Stimulated activated naive CD8-positive, alpha-beta T cell treated with anti-CD3 and anti-CD28 coated beads, Interleukin-15, amount 100 ng/mL, for 72 hours (primary cell): ENCODE measurements at regions not wholly inside any gene's neighbourhood (a gene's known extent, or its start where the extent isn't known, plus 50 kb on each side); places are given as distances from the start of the nearest gene placed in this dataset.

Source experiments
- ATAC-seq: fragments of 150-1000 bp; cut with Tn5 transposase; 2 replicates; pipeline ENCODE4 v1.10.0; 2021; ENCODE audit warnings: mild to moderate bottlenecking, moderate library complexity
- DNase-seq, 2 donors: peaks; one replicate each; pipeline ENCODE4 v3.0.0; 2021 to 2022
- H3K27ac Mint-ChIP-seq, 2 donors: one replicate each; pipeline ENCODE4 v1.8.0; 2022; ENCODE audit warnings: mild to moderate bottlenecking in 2 of 2, mixed read lengths in 2 of 2, moderate library complexity in 2 of 2
- H3K27me3 Mint-ChIP-seq: one replicate; pipeline ENCODE4 v1.8.0; 2022; ENCODE audit warnings: mixed read lengths
- H3K4me1 Mint-ChIP-seq: one replicate; pipeline ENCODE4 v1.8.0; 2022; ENCODE audit warnings: mild to moderate bottlenecking, mixed read lengths
- H3K4me3 Mint-ChIP-seq, 2 donors: one replicate each; pipeline ENCODE4 v1.8.0; 2022; ENCODE audit warnings: mild to moderate bottlenecking in 2 of 2, mixed read lengths in 2 of 2, moderate library complexity in 1 of 2
- H3K9me3 Mint-ChIP-seq, 2 donors: one replicate each; pipeline ENCODE4 v1.8.0; 2022; ENCODE audit warnings: mixed read lengths in 2 of 2

GRCh38 chr11:94671553-94672366 is 96.4 kb upstream of the AMOTL1 start:
- ATAC-seq (no peak), DNase-seq (no peak)
- Mint-ChIP-seq H3K27me3 (no peaks in the 10 kb centered on the region), H3K4me1 (no peaks in the 10 kb centered on the region), H3K27ac (no peak overlapping the region), H3K4me3 (no peak overlapping the region), H3K9me3 (peaks cover 0 to 3% of the 10 kb centered on the region in 2 donors)

- H3K27me3 Mint-ChIP-seq, result no peaks in the 10 kb centered on the region
- H3K27ac Mint-ChIP-seq, result no peak overlapping the region
- H3K9me3 Mint-ChIP-seq, result peaks cover 0 to 3% of the 10 kb centered on the region in 2 donors
Measured at GRCh38 chr11:94672636-94673035, 95.5 kb upstream of the AMOTL1 start.

GRCh38 chr11:94673386-94673785 is 94.8 kb upstream of the AMOTL1 start:
- Mint-ChIP-seq H3K27me3 (no peaks in the 10 kb centered on the region), H3K4me3 (no peak overlapping the region), H3K27ac (no peak overlapping the region), H3K9me3 (peaks cover 0 to 3% of the 10 kb centered on the region in 2 donors), H3K4me1 (no peaks in the 10 kb centered on the region)
- ATAC-seq (no peak), DNase-seq (no peak)

More at GRCh38 chr11:94672636-94673035, 95.5 kb upstream of the AMOTL1 start:
- Mint-ChIP-seq H3K4me1 (no peaks in the 10 kb centered on the region), H3K4me3 (no peak overlapping the region)
- DNase-seq, result no peak
- ATAC-seq, result no peak

GRCh38 chr11:94673951-94674491 is 94.1 kb upstream of the AMOTL1 start:
- Mint-ChIP-seq H3K9me3 (peaks cover 0 to 3% of the 10 kb centered on the region in 2 donors), H3K4me3 (no peak overlapping the region)

GRCh38 chr11:94675239-94675638 is 92.9 kb upstream of the AMOTL1 start:
- Mint-ChIP-seq H3K4me1 (no peaks in the 10 kb centered on the region), H3K9me3 (peaks cover 0 to 3% of the 10 kb centered on the region in 2 donors), H3K4me3 (no peak overlapping the region), H3K27ac (no peak overlapping the region), H3K27me3 (peaks cover 8% of the 10 kb centered on the region)
- DNase-seq, result no peak
- no peak for ATAC-seq

More at GRCh38 chr11:94673951-94674491, 94.1 kb upstream of the AMOTL1 start:
- ATAC-seq, result no peak
- Mint-ChIP-seq H3K4me1 (no peaks in the 10 kb centered on the region), H3K27ac (no peak overlapping the region), H3K27me3 (no peaks in the 10 kb centered on the region)
- DNase-seq, result no peak

GRCh38 chr11:94675813-94676212 is 92.3 kb upstream of the AMOTL1 start:
- Mint-ChIP-seq H3K4me1 (no peaks in the 10 kb centered on the region), H3K27me3 (peaks cover 8% of the 10 kb centered on the region), H3K27ac (no peak overlapping the region), H3K4me3 (no peak overlapping the region), H3K9me3 (peaks cover 0 to 3% of the 10 kb centered on the region in 2 donors)
- DNase-seq, result no peak
- ATAC-seq, result no peak

GRCh38 chr11:94676814-94677213 is 91.3 kb upstream of the AMOTL1 start:
- no peak for ATAC-seq
- Mint-ChIP-seq H3K27ac (no peak overlapping the region), H3K27me3 (peaks cover 8% of the 10 kb centered on the region), H3K4me3 (no peak overlapping the region), H3K4me1 (no peaks in the 10 kb centered on the region), H3K9me3 (no peaks in the 10 kb centered on the region)
- DNase-seq, result no peak

- H3K4me1 Mint-ChIP-seq, result no peaks in the 10 kb centered on the region
- peak overlapping the region in 1 of 2 donors; percentile 29 for H3K27ac Mint-ChIP-seq
- H3K4me3 Mint-ChIP-seq, result no peak overlapping the region
- ATAC-seq (no peak), DNase-seq (no peak)
- no peaks in the 10 kb centered on the region for H3K9me3 Mint-ChIP-seq
- peaks cover 8% of the 10 kb centered on the region for H3K27me3 Mint-ChIP-seq
Measured at GRCh38 chr11:94678236-94678635, 89.9 kb upstream of the AMOTL1 start.

- DNase-seq (no peak), ATAC-seq (no peak)
- no peak overlapping the region for H3K4me3 Mint-ChIP-seq
- no peak overlapping the region for H3K27ac Mint-ChIP-seq
- no peaks in the 10 kb centered on the region for H3K4me1 Mint-ChIP-seq
- H3K9me3 Mint-ChIP-seq, result no peaks in the 10 kb centered on the region
- H3K27me3 Mint-ChIP-seq, result peaks cover 8% of the 10 kb centered on the region
Measured at GRCh38 chr11:94678901-94679300, 89.3 kb upstream of the AMOTL1 start.

GRCh38 chr11:94680426-94680825 is 87.7 kb upstream of the AMOTL1 start:
- DNase-seq (no peak), ATAC-seq (no peak)
- H3K4me1 Mint-ChIP-seq, result no peaks in the 10 kb centered on the region
- H3K4me3 Mint-ChIP-seq, result no peak overlapping the region
- no peak overlapping the region for H3K27ac Mint-ChIP-seq
- peaks cover 8% of the 10 kb centered on the region for H3K27me3 Mint-ChIP-seq
- H3K9me3 Mint-ChIP-seq, result peaks cover 0 to 3% of the 10 kb centered on the region in 2 donors

- Mint-ChIP-seq H3K4me1 (no peaks in the 10 kb centered on the region), H3K27me3 (peaks cover 8% of the 10 kb centered on the region), H3K27ac (no peak overlapping the region), H3K9me3 (peaks cover 0 to 7% of the 10 kb centered on the region in 2 donors), H3K4me3 (no peak overlapping the region)
- DNase-seq (no peak), ATAC-seq (no peak)
Measured at GRCh38 chr11:94681140-94681539, 87.0 kb upstream of the AMOTL1 start.

- no peak for ATAC-seq
- no peak overlapping the region for H3K27ac Mint-ChIP-seq
- peaks cover 0 to 7% of the 10 kb centered on the region in 2 donors for H3K9me3 Mint-ChIP-seq
- no peak overlapping the region for H3K4me3 Mint-ChIP-seq
- no peak for DNase-seq
- H3K27me3 Mint-ChIP-seq, result peaks cover 8% of the 10 kb centered on the region
- no peaks in the 10 kb centered on the region for H3K4me1 Mint-ChIP-seq
Measured at GRCh38 chr11:94681852-94682251, 86.3 kb upstream of the AMOTL1 start.

GRCh38 chr11:94694309-94695060 is 73.7 kb upstream of the AMOTL1 start:
- ATAC-seq (no peak), DNase-seq (no peak)
- Mint-ChIP-seq H3K4me3 (no peak overlapping the region), H3K27ac (no peak overlapping the region), H3K27me3 (peaks cover 12% of the 10 kb centered on the region), H3K4me1 (no peaks in the 10 kb centered on the region), H3K9me3 (no peaks in the 10 kb centered on the region)

GRCh38 chr11:94697156-94697555 is 71.0 kb upstream of the AMOTL1 start:
- H3K9me3 Mint-ChIP-seq, result no peaks in the 10 kb centered on the region
- H3K27me3 Mint-ChIP-seq, result peaks cover 17% of the 10 kb centered on the region
- no peak overlapping the region for H3K4me3 Mint-ChIP-seq

GRCh38 chr11:94700622-94701021 is 67.5 kb upstream of the AMOTL1 start:
- peaks cover 12% of the 10 kb centered on the region for H3K27me3 Mint-ChIP-seq
- ATAC-seq (no peak), DNase-seq (no peak)
- no peaks in the 10 kb centered on the region for H3K9me3 Mint-ChIP-seq
- H3K27ac Mint-ChIP-seq, result no peak overlapping the region
- H3K4me3 Mint-ChIP-seq, result no peak overlapping the region
- no peaks in the 10 kb centered on the region for H3K4me1 Mint-ChIP-seq

More at GRCh38 chr11:94697156-94697555, 71.0 kb upstream of the AMOTL1 start:
- no peaks in the 10 kb centered on the region for H3K4me1 Mint-ChIP-seq
- no peak for DNase-seq
- ATAC-seq, result no peak
- no peak overlapping the region for H3K27ac Mint-ChIP-seq

- DNase-seq (no peak), ATAC-seq (no peak)
- H3K9me3 Mint-ChIP-seq, result no peaks in the 10 kb centered on the region
- no peaks in the 10 kb centered on the region for H3K4me1 Mint-ChIP-seq
- peaks cover 19% of the 10 kb centered on the region for H3K27me3 Mint-ChIP-seq
- H3K4me3 Mint-ChIP-seq, result no peak overlapping the region
- H3K27ac Mint-ChIP-seq, result no peak overlapping the region
Measured at GRCh38 chr11:94702481-94702880, 65.7 kb upstream of the AMOTL1 start.
